ENCODE measurements at regions not wholly inside any gene's neighbourhood (a gene's known extent, or its start where the extent isn't known, plus 50 kb on each side); places are given as distances from the start of the nearest gene placed in this dataset.

GRCh38 chr10:33800986-33801385 is 466.5 kb upstream of the NRP1 start:
- H3K27ac ChIP-seq, result peak overlapping the region; percentile 67

DNA sequence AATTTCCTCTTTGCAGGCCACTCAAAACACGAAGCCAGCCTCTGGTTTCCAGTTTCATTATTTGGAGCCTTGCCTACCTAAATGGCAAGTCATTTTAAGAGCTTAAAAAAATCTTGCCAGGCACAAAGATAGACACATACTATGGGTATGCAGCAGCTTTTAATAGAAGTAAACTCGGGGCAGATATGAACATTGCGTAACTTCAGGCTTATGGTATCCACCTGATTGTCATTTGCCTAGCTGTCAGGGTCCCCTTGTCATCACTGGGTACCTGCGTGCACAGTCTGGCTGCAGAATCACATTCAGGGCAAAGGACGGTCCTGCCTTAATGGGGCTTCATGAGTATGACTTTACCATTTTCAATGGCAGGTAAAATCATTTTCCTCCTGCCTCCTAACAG is 466.1 kb upstream of the NRP1 start:
- peak overlapping the region; percentile 67 for H3K27ac ChIP-seq
- TF ChIP-seq CTCF (IDR thresholded peaks at IDR 0.05) (no peak), ZFX (IDR thresholded peaks at IDR 0.05; ENCODE audit: borderline replicate concordance) (no peak)

More at GRCh38 chr10:33800986-33801385, 466.5 kb upstream of the NRP1 start:
- TF ChIP-seq CTCF (IDR thresholded peaks at IDR 0.05) (no peak), ZFX (IDR thresholded peaks at IDR 0.05; ENCODE audit: borderline replicate concordance) (no peak)

DNA sequence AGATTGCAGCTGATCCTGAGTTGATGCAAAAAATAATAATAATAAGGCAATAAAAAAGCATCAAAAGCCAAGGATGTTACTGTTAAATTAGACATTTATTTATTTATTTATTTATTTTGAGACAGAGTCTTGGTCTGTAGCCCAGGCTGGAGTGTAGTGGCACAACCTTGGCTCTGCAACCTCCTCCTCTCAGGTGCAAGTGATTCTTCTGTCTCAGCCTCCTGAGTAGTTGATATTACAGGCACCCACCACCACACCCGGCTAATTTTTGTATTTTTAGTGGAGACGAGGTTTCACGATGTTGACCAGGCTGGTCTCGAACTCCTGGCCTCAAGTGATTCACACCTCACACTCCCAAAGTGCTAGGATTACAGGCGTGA is 465.5 kb upstream of the NRP1 start:
- H3K27ac ChIP-seq, result peak overlapping the region; percentile 67
- TF ChIP-seq CTCF (IDR thresholded peaks at IDR 0.05) (no peak), ZFX (IDR thresholded peaks at IDR 0.05; ENCODE audit: borderline replicate concordance) (no peak)

DNA sequence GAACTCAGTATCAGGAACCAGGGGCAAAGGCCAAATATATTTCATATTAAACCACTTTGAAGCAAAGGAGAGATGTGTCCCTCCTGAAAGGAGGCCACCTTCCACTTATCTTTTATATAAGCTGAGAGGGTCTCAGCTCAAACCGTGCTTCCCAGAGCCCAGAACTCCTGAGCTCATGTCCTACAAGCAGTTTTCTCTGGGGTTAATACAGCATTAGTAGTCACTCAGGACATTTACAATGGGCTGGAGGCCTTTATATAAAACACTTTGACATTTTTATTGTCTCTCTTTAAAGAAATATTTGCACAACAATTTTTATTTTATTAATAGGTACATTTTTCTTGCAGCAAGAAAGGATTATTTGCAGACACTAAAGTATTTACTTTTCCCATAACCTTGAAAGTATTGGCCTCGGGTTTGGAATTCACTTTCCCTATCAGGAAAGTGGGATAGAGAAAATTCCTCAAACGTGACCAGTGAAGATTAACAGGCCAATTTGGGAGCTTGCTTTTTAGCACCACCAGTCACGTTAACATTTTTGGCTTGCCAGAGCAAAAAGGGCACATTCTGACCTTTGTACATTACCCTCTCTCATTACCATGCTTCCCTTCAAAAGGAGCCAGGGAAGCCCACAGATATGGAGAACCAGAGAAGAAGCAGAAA is 464.9 kb upstream of the NRP1 start:
- peak overlapping the region; percentile 67 for H3K27ac ChIP-seq
- TF ChIP-seq ZFX (IDR thresholded peaks at IDR 0.05; ENCODE audit: borderline replicate concordance) (no peak), CTCF (IDR thresholded peaks at IDR 0.05) (no peak)

DNA sequence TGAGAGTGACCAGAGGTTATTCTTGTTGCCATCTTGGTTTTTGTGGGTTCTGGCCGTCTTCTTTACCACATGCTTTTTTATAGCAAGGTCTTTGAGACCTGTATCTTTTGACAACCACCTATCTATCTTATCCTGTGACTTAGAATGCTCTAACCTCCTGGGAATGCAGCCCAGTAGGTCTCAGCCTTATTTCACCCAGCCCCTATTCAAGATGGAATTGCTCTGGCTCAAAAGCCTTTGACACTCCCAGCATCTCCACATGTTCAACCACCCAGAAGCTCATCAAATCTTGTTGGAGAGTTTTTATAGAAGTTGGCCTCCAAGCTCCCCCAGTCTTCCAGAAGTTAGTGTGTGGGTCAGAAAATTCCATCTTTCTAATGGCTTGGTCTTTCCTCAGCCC is 464.3 kb upstream of the NRP1 start:
- TF ChIP-seq ZFX (IDR thresholded peaks at IDR 0.05; ENCODE audit: borderline replicate concordance) (no peak), CTCF (IDR thresholded peaks at IDR 0.05) (no peak)
- peak overlapping the region; percentile 67 for H3K27ac ChIP-seq

GRCh38 chr10:33796680-33797079 is 462.2 kb upstream of the NRP1 start:
- H3K27ac ChIP-seq, result no peak overlapping the region
- TF ChIP-seq CTCF (IDR thresholded peaks at IDR 0.05), result no peak
- TF ChIP-seq ZFX (IDR thresholded peaks at IDR 0.05; ENCODE audit: borderline replicate concordance), result no peak

DNA sequence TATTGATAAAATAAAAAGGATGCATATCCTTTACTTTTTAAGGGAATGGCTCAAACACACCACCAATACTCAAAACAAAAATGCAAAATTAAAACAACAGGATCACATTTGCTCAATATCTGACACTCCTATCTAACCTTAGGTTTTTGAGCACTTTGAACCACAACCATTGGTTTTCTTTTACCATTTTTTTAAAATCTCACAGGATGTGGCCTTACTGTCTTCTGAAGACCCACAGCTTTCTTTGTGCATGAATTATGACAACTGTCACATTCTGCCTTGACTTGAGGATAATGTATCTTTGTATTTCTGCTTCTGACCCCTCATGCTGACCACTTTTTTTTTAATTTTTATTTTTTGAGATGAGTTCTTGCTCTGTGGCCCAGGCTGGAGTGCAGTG is 461.1 kb upstream of the NRP1 start:
- no peak overlapping the region for H3K27ac ChIP-seq
- no peak for TF ChIP-seq ZFX (IDR thresholded peaks at IDR 0.05; ENCODE audit: borderline replicate concordance)
- TF ChIP-seq CTCF (IDR thresholded peaks at IDR 0.05), result no peak
